GM23338 (cell line): ENCODE measurements at regions not wholly inside any gene's neighbourhood (a gene's known extent, or its start where the extent isn't known, plus 50 kb on each side); places are given as distances from the start of the nearest gene placed in this dataset.

ENCODE experiments used
- ATAC-seq: fragments of 200-7000 bp; cut with Tn5 transposase; 3 replicates; pipeline ENCODE4 v1.9.1; 2020
- DNase-seq: peaks from one replicate; pipeline ENCODE4 v3.0.0-alpha.2; 2015; ENCODE audit warnings: low spot score
- H2AFZ ChIP-seq: fragments of 200-600 bp; sonication (generic); 2 replicates; pipeline ENCODE4 v1.8.0; 2016; ENCODE audit warnings: antibody characterized with exemption, mild to moderate bottlenecking, moderate library complexity
- H3F3A ChIP-seq: fragments of 200-600 bp; sonication (generic); replicated peaks from 2 replicates; pipeline ENCODE4 v1.8.0; 2017; ENCODE audit warnings: antibody characterized with exemption, mixed run types, low read depth
- H3K27ac ChIP-seq: fragments of 200-600 bp; sonication (generic); 2 replicates; pipeline ENCODE4 v1.6.1; 2016; ENCODE audit warnings: low read depth
- H3K27me3 ChIP-seq: fragments of 200-600 bp; sonication (generic); 2 replicates; pipeline ENCODE4 v1.8.0; 2016; ENCODE audit warnings: mild to moderate bottlenecking, mixed run types, moderate library complexity; ENCODE audit not compliant: insufficient read depth
- H3K36me3 ChIP-seq: fragments of 200-600 bp; sonication (generic); 2 replicates; pipeline ENCODE4 v1.8.0; 2016; ENCODE audit warnings: mild to moderate bottlenecking; ENCODE audit not compliant: insufficient read depth
- H3K4me1 ChIP-seq: fragments of 200-600 bp; sonication (generic); 2 replicates; pipeline ENCODE4 v1.8.0; 2016; ENCODE audit warnings: mild to moderate bottlenecking, moderate library complexity; ENCODE audit not compliant: insufficient read depth
- H3K4me2 ChIP-seq: fragments of 200-600 bp; sonication (generic); 2 replicates; pipeline ENCODE4 v1.7.1; 2017; ENCODE audit warnings: mixed run types
- H3K4me3 ChIP-seq: fragments of 200-600 bp; sonication (generic); 2 replicates; pipeline ENCODE4 v1.6.1; 2016; ENCODE audit warnings: mixed run types
- H3K79me2 ChIP-seq: fragments of 200-600 bp; sonication (generic); replicated peaks from 2 replicates; pipeline ENCODE4 v1.8.0; 2017; ENCODE audit warnings: mild to moderate bottlenecking; ENCODE audit not compliant: insufficient read depth
- H3K9me2 ChIP-seq: fragments of 200-600 bp; sonication (generic); 2 replicates; pipeline ENCODE4 v1.8.0; 2017; ENCODE audit not compliant: insufficient read depth
- H4K20me1 ChIP-seq: fragments of 200-600 bp; sonication (generic); replicated peaks from 2 replicates; pipeline ENCODE4 v1.8.0; 2017; ENCODE audit warnings: mild to moderate bottlenecking; ENCODE audit not compliant: insufficient read depth
- H3K27ac Mint-ChIP-seq: 2 replicates; pipeline ENCODE4 v1.8.0; 2020; ENCODE audit warnings: inconsistent platforms, mild to moderate bottlenecking, moderate library complexity, mixed read lengths
- H3K27me3 Mint-ChIP-seq: 3 replicates; pipeline ENCODE4 v1.8.0; 2022; ENCODE audit warnings: low read depth, mild to moderate bottlenecking, moderate library complexity, mixed read lengths, inconsistent platforms; ENCODE audit not compliant: insufficient read depth, poor library complexity
- H3K36me3 Mint-ChIP-seq: 3 replicates; pipeline ENCODE4 v1.8.0; 2021; ENCODE audit warnings: low read depth, mild to moderate bottlenecking, inconsistent platforms, moderate library complexity, mixed read lengths
- H3K4me1 Mint-ChIP-seq: 3 replicates; pipeline ENCODE4 v1.8.0; 2020; ENCODE audit warnings: mild to moderate bottlenecking, inconsistent platforms, mixed read lengths
- H3K4me3 Mint-ChIP-seq: 3 replicates; pipeline ENCODE4 v1.8.0; 2021; ENCODE audit warnings: moderate library complexity, mild to moderate bottlenecking, inconsistent platforms, mixed read lengths
- H3K9me3 Mint-ChIP-seq: 3 replicates; pipeline ENCODE4 v1.8.0; 2020; ENCODE audit warnings: moderate library complexity, mild to moderate bottlenecking, inconsistent platforms, mixed read lengths
- CREB1 ChIP-seq: fragments of 250-450 bp; sonication (Bioruptor Pico); IDR thresholded peaks from 2 replicates; pipeline ENCODE4 v1.5.0; 2020; ENCODE audit warnings: low read depth, mild to moderate bottlenecking, moderate library complexity
- CTCF ChIP-seq, 2 experiments: fragments of 200-600 bp in 1 of 2; sonication (generic) in 1 of 2; conservative IDR thresholded peaks; 2 replicates each; pipeline versions ENCODE4 v1.5.1 to v1.6.1; 2016 to 2017; ENCODE audit warnings: antibody characterized with exemption in 2 of 2, low read depth in 2 of 2, mild to moderate bottlenecking in 2 of 2, moderate library complexity in 1 of 2
- EZH2 ChIP-seq: fragments of 200-600 bp; sonication (generic); IDR thresholded peaks from one replicate; pipeline ENCODE4 v1.8.0; 2017; ENCODE audit warnings: antibody characterized with exemption, mild to moderate bottlenecking, low read depth; ENCODE audit not compliant: unreplicated experiment
- EZH2phosphoT487 ChIP-seq: fragments of 200-600 bp; sonication (generic); IDR thresholded peaks from one replicate; pipeline ENCODE4 v1.8.1; 2018; ENCODE audit warnings: antibody characterized with exemption; ENCODE audit not compliant: unreplicated experiment
- JUNB ChIP-seq: IDR thresholded peaks from one replicate; pipeline ENCODE4 v1.6.1; 2016; ENCODE audit warnings: antibody characterized with exemption; ENCODE audit not compliant: unreplicated experiment
- NANOG ChIP-seq: IDR thresholded peaks from 2 replicates; pipeline ENCODE4 v1.6.1; 2016; ENCODE audit warnings: antibody characterized with exemption, borderline replicate concordance
- POLR2AphosphoS5 ChIP-seq: IDR thresholded peaks from 2 replicates; pipeline ENCODE4 v1.6.1; 2016; ENCODE audit warnings: antibody characterized with exemption, low read depth
- STAT1 ChIP-seq: IDR thresholded peaks from one replicate; pipeline ENCODE4 v1.6.1; 2016; ENCODE audit warnings: antibody characterized with exemption; ENCODE audit not compliant: unreplicated experiment
- ZNF114 ChIP-seq: fragments of 250-450 bp; sonication (Bioruptor Pico); IDR thresholded peaks from 2 replicates; pipeline ENCODE4 v1.5.0; 2020; ENCODE audit warnings: mild to moderate bottlenecking, moderate library complexity
- ZNF331 ChIP-seq: fragments of 250-450 bp; sonication (Bioruptor Pico); IDR thresholded peaks from 2 replicates; pipeline ENCODE4 v1.5.0; 2020; ENCODE audit warnings: low read depth, mild to moderate bottlenecking, moderate library complexity
- TF ChIP-seq, protein P1 (sequence below): fragments of 250-450 bp; sonication (Bioruptor Pico); IDR thresholded peaks from 2 replicates; pipeline ENCODE4 v1.5.0; 2020; ENCODE audit warnings: mild to moderate bottlenecking, moderate library complexity
- TF ChIP-seq, protein P2 (sequence below): IDR thresholded peaks from one replicate; pipeline ENCODE4 v1.6.1; 2018; ENCODE audit warnings: antibody characterized with exemption; ENCODE audit not compliant: unreplicated experiment
- TF ChIP-seq, protein P3 (sequence below): IDR thresholded peaks from 2 replicates; pipeline ENCODE4 v1.6.1; 2016; ENCODE audit warnings: antibody characterized with exemption

GRCh38 chr18:51908598-51908944, 431.4 kb upstream of the DCC start:
- no peaks in the 10 kb centered on the region for H3K36me3 Mint-ChIP-seq
- H3K4me2 ChIP-seq: no peak overlapping the region
- no peak overlapping the region for H3K27ac Mint-ChIP-seq
- no peak for DNase-seq
- no peaks in the 10 kb centered on the region for H3K27me3 ChIP-seq
- H3K4me3 Mint-ChIP-seq: no peak overlapping the region
- peak overlapping the region; percentile 44; the same call in 1 of the 2 replicates for H2AFZ ChIP-seq
- no peaks in the 10 kb centered on the region for H3K9me3 Mint-ChIP-seq
- ATAC-seq: no peak
- H3K36me3 ChIP-seq: no peaks in the 10 kb centered on the region
- no peaks in the 10 kb centered on the region for H3K27me3 Mint-ChIP-seq
- no peaks in the 10 kb centered on the region for H3F3A ChIP-seq
- H4K20me1 ChIP-seq: no peaks in the 10 kb centered on the region
- no peaks in the 10 kb centered on the region for H3K4me1 Mint-ChIP-seq
- no peaks in the 10 kb centered on the region for H3K79me2 ChIP-seq
- H3K9me2 ChIP-seq: no peaks in the 10 kb centered on the region
- no peak overlapping the region for H3K27ac ChIP-seq
- no peak for TF ChIP-seq ZNF114 (CRISPR knock-in tag)
- no peak for TF ChIP-seq EZH2phosphoT487
- no peak for TF ChIP-seq NANOG
- no peak for TF ChIP-seq POLR2AphosphoS5
- no peak for TF ChIP-seq JUNB
- no peak for TF ChIP-seq EZH2
- no peak for TF ChIP-seq ZNF331 (CRISPR knock-in tag)
- TF ChIP-seq STAT1: no peak
- TF ChIP-seq, protein P1, sequence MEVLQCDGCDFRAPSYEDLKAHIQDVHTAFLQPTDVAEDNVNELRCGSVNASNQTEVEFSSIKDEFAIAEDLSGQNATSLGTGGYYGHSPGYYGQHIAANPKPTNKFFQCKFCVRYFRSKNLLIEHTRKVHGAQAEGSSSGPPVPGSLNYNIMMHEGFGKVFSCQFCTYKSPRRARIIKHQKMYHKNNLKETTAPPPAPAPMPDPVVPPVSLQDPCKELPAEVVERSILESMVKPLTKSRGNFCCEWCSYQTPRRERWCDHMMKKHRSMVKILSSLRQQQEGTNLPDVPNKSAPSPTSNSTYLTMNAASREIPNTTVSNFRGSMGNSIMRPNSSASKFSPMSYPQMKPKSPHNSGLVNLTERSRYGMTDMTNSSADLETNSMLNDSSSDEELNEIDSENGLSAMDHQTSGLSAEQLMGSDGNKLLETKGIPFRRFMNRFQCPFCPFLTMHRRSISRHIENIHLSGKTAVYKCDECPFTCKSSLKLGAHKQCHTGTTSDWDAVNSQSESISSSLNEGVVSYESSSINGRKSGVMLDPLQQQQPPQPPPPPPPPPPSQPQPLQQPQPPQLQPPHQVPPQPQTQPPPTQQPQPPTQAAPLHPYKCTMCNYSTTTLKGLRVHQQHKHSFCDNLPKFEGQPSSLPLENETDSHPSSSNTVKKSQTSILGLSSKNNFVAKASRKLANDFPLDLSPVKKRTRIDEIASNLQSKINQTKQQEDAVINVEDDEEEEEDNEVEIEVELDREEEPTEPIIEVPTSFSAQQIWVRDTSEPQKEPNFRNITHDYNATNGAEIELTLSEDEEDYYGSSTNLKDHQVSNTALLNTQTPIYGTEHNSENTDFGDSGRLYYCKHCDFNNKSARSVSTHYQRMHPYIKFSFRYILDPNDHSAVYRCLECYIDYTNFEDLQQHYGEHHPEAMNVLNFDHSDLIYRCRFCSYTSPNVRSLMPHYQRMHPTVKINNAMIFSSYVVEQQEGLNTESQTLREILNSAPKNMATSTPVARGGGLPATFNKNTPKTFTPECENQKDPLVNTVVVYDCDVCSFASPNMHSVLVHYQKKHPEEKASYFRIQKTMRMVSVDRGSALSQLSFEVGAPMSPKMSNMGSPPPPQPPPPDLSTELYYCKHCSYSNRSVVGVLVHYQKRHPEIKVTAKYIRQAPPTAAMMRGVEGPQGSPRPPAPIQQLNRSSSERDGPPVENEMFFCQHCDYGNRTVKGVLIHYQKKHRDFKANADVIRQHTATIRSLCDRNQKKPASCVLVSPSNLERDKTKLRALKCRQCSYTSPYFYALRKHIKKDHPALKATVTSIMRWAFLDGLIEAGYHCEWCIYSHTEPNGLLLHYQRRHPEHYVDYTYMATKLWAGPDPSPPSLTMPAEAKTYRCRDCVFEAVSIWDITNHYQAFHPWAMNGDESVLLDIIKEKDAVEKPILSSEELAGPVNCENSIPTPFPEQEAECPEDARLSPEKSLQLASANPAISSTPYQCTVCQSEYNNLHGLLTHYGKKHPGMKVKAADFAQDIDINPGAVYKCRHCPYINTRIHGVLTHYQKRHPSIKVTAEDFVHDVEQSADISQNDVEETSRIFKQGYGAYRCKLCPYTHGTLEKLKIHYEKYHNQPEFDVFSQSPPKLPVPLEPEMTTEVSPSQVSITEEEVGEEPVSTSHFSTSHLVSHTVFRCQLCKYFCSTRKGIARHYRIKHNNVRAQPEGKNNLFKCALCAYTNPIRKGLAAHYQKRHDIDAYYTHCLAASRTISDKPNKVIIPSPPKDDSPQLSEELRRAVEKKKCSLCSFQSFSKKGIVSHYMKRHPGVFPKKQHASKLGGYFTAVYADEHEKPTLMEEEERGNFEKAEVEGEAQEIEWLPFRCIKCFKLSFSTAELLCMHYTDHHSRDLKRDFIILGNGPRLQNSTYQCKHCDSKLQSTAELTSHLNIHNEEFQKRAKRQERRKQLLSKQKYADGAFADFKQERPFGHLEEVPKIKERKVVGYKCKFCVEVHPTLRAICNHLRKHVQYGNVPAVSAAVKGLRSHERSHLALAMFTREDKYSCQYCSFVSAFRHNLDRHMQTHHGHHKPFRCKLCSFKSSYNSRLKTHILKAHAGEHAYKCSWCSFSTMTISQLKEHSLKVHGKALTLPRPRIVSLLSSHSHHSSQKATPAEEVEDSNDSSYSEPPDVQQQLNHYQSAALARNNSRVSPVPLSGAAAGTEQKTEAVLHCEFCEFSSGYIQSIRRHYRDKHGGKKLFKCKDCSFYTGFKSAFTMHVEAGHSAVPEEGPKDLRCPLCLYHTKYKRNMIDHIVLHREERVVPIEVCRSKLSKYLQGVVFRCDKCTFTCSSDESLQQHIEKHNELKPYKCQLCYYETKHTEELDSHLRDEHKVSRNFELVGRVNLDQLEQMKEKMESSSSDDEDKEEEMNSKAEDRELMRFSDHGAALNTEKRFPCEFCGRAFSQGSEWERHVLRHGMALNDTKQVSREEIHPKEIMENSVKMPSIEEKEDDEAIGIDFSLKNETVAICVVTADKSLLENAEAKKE: no peak
- TF ChIP-seq, protein P2, sequence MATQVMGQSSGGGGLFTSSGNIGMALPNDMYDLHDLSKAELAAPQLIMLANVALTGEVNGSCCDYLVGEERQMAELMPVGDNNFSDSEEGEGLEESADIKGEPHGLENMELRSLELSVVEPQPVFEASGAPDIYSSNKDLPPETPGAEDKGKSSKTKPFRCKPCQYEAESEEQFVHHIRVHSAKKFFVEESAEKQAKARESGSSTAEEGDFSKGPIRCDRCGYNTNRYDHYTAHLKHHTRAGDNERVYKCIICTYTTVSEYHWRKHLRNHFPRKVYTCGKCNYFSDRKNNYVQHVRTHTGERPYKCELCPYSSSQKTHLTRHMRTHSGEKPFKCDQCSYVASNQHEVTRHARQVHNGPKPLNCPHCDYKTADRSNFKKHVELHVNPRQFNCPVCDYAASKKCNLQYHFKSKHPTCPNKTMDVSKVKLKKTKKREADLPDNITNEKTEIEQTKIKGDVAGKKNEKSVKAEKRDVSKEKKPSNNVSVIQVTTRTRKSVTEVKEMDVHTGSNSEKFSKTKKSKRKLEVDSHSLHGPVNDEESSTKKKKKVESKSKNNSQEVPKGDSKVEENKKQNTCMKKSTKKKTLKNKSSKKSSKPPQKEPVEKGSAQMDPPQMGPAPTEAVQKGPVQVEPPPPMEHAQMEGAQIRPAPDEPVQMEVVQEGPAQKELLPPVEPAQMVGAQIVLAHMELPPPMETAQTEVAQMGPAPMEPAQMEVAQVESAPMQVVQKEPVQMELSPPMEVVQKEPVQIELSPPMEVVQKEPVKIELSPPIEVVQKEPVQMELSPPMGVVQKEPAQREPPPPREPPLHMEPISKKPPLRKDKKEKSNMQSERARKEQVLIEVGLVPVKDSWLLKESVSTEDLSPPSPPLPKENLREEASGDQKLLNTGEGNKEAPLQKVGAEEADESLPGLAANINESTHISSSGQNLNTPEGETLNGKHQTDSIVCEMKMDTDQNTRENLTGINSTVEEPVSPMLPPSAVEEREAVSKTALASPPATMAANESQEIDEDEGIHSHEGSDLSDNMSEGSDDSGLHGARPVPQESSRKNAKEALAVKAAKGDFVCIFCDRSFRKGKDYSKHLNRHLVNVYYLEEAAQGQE: no peak
- no peak for TF ChIP-seq CREB1 (CRISPR knock-in tag)
- TF ChIP-seq, protein P3, sequence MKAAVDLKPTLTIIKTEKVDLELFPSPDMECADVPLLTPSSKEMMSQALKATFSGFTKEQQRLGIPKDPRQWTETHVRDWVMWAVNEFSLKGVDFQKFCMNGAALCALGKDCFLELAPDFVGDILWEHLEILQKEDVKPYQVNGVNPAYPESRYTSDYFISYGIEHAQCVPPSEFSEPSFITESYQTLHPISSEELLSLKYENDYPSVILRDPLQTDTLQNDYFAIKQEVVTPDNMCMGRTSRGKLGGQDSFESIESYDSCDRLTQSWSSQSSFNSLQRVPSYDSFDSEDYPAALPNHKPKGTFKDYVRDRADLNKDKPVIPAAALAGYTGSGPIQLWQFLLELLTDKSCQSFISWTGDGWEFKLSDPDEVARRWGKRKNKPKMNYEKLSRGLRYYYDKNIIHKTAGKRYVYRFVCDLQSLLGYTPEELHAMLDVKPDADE: no peak
- TF ChIP-seq CTCF (conservative IDR thresholded peaks at IDR 0.05; ENCODE audit: low read depth in 2 of 2): no peak
- no peak overlapping the region for H3K4me3 ChIP-seq
- H3K4me1 ChIP-seq: no peaks in the 10 kb centered on the region
